ENCODE measurements at regions not wholly inside any gene's neighbourhood (a gene's known extent, or its start where the extent isn't known, plus 50 kb on each side); places are given as distances from the start of the nearest gene placed in this dataset.

DNA sequence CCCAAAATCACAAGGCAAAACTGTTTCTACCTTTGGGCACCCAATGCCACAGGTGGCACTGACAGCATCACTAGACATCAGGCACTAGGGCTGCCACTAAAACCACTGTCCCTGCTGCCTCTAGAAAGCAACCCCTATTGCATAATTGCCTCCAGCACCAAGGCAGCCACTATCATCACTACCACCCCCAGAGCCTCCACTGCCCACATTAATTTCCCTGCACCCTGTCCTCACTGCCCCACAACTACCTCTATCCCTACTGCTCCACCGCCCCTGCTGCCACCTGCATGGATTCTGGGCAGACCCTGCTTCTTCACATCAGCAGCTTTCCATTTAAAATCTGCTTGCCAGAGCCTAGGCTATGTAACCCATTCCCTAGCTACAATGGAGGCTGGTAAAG lies 68.6 kb upstream of the CACHD1 start:
- TF ChIP-seq, protein P1, sequence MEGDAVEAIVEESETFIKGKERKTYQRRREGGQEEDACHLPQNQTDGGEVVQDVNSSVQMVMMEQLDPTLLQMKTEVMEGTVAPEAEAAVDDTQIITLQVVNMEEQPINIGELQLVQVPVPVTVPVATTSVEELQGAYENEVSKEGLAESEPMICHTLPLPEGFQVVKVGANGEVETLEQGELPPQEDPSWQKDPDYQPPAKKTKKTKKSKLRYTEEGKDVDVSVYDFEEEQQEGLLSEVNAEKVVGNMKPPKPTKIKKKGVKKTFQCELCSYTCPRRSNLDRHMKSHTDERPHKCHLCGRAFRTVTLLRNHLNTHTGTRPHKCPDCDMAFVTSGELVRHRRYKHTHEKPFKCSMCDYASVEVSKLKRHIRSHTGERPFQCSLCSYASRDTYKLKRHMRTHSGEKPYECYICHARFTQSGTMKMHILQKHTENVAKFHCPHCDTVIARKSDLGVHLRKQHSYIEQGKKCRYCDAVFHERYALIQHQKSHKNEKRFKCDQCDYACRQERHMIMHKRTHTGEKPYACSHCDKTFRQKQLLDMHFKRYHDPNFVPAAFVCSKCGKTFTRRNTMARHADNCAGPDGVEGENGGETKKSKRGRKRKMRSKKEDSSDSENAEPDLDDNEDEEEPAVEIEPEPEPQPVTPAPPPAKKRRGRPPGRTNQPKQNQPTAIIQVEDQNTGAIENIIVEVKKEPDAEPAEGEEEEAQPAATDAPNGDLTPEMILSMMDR (IDR thresholded peaks at IDR 0.05 in 2 of 3, conservative IDR thresholded peaks at IDR 0.05 in 1 of 3; ENCODE audit: borderline replicate concordance in 1 of 3, insufficient read depth in 1 of 3, low read depth in 2 of 3, low read length in 2 of 3): no peak
- TF ChIP-seq SP1 (IDR thresholded peaks at IDR 0.05; ENCODE audit: low read depth): no peak
- TF ChIP-seq EZH2 (IDR thresholded peaks at IDR 0.05): no peak
- TF ChIP-seq POLR2A (IDR thresholded peaks at IDR 0.05; ENCODE audit: borderline replicate concordance, extremely low read depth, insufficient read depth, insufficient read length): no peak
- TF ChIP-seq, protein P2, sequence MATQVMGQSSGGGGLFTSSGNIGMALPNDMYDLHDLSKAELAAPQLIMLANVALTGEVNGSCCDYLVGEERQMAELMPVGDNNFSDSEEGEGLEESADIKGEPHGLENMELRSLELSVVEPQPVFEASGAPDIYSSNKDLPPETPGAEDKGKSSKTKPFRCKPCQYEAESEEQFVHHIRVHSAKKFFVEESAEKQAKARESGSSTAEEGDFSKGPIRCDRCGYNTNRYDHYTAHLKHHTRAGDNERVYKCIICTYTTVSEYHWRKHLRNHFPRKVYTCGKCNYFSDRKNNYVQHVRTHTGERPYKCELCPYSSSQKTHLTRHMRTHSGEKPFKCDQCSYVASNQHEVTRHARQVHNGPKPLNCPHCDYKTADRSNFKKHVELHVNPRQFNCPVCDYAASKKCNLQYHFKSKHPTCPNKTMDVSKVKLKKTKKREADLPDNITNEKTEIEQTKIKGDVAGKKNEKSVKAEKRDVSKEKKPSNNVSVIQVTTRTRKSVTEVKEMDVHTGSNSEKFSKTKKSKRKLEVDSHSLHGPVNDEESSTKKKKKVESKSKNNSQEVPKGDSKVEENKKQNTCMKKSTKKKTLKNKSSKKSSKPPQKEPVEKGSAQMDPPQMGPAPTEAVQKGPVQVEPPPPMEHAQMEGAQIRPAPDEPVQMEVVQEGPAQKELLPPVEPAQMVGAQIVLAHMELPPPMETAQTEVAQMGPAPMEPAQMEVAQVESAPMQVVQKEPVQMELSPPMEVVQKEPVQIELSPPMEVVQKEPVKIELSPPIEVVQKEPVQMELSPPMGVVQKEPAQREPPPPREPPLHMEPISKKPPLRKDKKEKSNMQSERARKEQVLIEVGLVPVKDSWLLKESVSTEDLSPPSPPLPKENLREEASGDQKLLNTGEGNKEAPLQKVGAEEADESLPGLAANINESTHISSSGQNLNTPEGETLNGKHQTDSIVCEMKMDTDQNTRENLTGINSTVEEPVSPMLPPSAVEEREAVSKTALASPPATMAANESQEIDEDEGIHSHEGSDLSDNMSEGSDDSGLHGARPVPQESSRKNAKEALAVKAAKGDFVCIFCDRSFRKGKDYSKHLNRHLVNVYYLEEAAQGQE (IDR thresholded peaks at IDR 0.05; ENCODE audit: low read depth): no peak
- no peak for TF ChIP-seq SRF (IDR thresholded peaks at IDR 0.05; ENCODE audit: low read depth)
- TF ChIP-seq RAD21 (IDR thresholded peaks at IDR 0.05; ENCODE audit: low read depth): no peak
- no peak for TF ChIP-seq MAX (IDR thresholded peaks at IDR 0.05)
- no peak for TF ChIP-seq FOSL1 (IDR thresholded peaks at IDR 0.05; ENCODE audit: low read depth)
- TF ChIP-seq POLR2AphosphoS5 (IDR thresholded peaks at IDR 0.05; ENCODE audit: low read depth, low read length): no peak
- TF ChIP-seq EZH2phosphoT487 (IDR thresholded peaks at IDR 0.05; ENCODE audit: borderline replicate concordance): no peak
- TF ChIP-seq CEBPB (IDR thresholded peaks at IDR 0.05; ENCODE audit: low read depth): no peak
- TF ChIP-seq ZBTB33 (IDR thresholded peaks at IDR 0.05; ENCODE audit: extremely low read depth, insufficient replicate concordance, low read length): no peak
